Prostate gland (tissue), 2 donors: ENCODE measurements at regions not wholly inside any gene's neighbourhood (a gene's known extent, or its start where the extent isn't known, plus 50 kb on each side); places are given as distances from the start of the nearest gene placed in this dataset.

ENCODE experiments used
- POLR2A ChIP-seq: fragments of 450-650 bp; IDR thresholded peaks from one replicate; pipeline ENCODE4 v1.6.1; 2016; ENCODE audit warnings: antibody characterized with exemption, mild to moderate bottlenecking
- POLR2AphosphoS5 ChIP-seq: sonication (generic); formaldehyde crosslinking; IDR thresholded peaks from one replicate; pipeline ENCODE4 v1.6.1; 2017; ENCODE audit warnings: antibody characterized with exemption
- TF ChIP-seq, protein P1 (sequence below), 4 experiments: fragments of 200-600 bp in 2 of 4; fragments of 450-650 bp in 2 of 4; sonication (generic) in 2 of 4; IDR thresholded peaks; 1 replicate in 3 of 4; 2 replicates in 1 of 4; pipeline ENCODE4 v1.5.1; 2016 to 2019; ENCODE audit warnings: antibody characterized with exemption in 4 of 4, mild to moderate bottlenecking in 2 of 4, moderate library complexity in 2 of 4

DNA sequence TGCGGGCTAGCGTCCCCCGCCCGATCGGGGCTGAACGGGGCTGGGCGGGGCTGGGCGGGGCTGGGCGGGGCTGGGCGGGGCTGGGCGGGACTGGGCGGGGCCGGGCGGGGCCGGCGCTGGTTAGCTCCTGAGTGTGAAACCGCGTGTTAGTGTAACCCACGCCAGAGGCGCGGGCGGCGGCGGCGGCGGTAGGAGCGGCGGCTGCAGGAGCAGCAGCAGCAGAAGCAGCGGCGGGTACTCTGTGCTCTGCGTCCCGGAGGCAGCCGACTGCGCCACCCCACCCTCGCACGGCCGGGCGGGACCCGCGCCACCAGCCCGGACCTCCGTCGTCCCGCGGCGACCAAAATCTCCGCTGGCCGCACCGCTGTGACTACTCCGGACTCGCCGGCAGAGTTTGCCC, 128.1 kb downstream of the LAS1L start:
- TF ChIP-seq, protein P1, sequence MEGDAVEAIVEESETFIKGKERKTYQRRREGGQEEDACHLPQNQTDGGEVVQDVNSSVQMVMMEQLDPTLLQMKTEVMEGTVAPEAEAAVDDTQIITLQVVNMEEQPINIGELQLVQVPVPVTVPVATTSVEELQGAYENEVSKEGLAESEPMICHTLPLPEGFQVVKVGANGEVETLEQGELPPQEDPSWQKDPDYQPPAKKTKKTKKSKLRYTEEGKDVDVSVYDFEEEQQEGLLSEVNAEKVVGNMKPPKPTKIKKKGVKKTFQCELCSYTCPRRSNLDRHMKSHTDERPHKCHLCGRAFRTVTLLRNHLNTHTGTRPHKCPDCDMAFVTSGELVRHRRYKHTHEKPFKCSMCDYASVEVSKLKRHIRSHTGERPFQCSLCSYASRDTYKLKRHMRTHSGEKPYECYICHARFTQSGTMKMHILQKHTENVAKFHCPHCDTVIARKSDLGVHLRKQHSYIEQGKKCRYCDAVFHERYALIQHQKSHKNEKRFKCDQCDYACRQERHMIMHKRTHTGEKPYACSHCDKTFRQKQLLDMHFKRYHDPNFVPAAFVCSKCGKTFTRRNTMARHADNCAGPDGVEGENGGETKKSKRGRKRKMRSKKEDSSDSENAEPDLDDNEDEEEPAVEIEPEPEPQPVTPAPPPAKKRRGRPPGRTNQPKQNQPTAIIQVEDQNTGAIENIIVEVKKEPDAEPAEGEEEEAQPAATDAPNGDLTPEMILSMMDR (IDR thresholded peaks at IDR 0.05): no peak
- TF ChIP-seq POLR2A: no peak
- TF ChIP-seq POLR2AphosphoS5: no peak
